ENCODE measurements at regions not wholly inside any gene's neighbourhood (a gene's known extent, or its start where the extent isn't known, plus 50 kb on each side); places are given as distances from the start of the nearest gene placed in this dataset.

GRCh38 chr9:12163723-12164458 lies 529.3 kb upstream of the TYRP1 start:
- no peak for TF ChIP-seq CTCF (conservative IDR thresholded peaks at IDR 0.05; ENCODE audit: low read depth, low read length)
- no peak for TF ChIP-seq EZH2 (IDR thresholded peaks at IDR 0.05; ENCODE audit: low read length, unreplicated experiment)
- TF ChIP-seq EZH2phosphoT487 (IDR thresholded peaks at IDR 0.05; ENCODE audit: borderline replicate concordance, low read length): no peak
